ENCODE measurements at regions not wholly inside any gene's neighbourhood (a gene's known extent, or its start where the extent isn't known, plus 50 kb on each side); places are given as distances from the start of the nearest gene placed in this dataset.

DNA sequence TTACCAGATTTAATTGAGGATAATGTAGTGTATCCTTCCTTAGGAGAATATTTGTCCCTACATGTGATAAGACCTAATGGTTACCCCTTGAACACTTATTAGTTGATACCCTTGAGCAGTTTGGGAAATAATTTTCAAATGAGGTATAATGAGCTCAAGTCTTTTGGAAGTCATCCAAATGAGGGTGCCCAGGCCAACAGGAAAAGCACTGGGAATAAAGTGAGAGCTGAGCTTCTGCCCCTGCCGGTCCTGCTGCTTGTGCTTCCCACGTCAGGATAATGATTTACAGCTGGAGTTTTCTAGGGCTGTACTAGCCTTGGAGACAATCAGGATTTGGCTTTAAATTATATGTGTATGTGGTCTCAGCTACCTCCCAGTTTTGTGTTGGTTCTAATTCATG is 178.8 kb upstream of the FRMD6 start:
- TF ChIP-seq POLR2AphosphoS5 (IDR thresholded peaks at IDR 0.05; ENCODE audit: low read depth) (no peak), CREB1 (CRISPR knock-in tag; IDR thresholded peaks at IDR 0.05; ENCODE audit: low read depth) (no peak), EZH2 (IDR thresholded peaks at IDR 0.05; ENCODE audit: low read depth, unreplicated experiment) (no peak), ZNF114 (CRISPR knock-in tag; IDR thresholded peaks at IDR 0.05) (no peak), NANOG (IDR thresholded peaks at IDR 0.05; ENCODE audit: borderline replicate concordance) (no peak), EZH2phosphoT487 (IDR thresholded peaks at IDR 0.05; ENCODE audit: unreplicated experiment) (no peak), JUNB (IDR thresholded peaks at IDR 0.05; ENCODE audit: unreplicated experiment) (no peak)
- TF ChIP-seq, protein P1, sequence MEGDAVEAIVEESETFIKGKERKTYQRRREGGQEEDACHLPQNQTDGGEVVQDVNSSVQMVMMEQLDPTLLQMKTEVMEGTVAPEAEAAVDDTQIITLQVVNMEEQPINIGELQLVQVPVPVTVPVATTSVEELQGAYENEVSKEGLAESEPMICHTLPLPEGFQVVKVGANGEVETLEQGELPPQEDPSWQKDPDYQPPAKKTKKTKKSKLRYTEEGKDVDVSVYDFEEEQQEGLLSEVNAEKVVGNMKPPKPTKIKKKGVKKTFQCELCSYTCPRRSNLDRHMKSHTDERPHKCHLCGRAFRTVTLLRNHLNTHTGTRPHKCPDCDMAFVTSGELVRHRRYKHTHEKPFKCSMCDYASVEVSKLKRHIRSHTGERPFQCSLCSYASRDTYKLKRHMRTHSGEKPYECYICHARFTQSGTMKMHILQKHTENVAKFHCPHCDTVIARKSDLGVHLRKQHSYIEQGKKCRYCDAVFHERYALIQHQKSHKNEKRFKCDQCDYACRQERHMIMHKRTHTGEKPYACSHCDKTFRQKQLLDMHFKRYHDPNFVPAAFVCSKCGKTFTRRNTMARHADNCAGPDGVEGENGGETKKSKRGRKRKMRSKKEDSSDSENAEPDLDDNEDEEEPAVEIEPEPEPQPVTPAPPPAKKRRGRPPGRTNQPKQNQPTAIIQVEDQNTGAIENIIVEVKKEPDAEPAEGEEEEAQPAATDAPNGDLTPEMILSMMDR (conservative IDR thresholded peaks at IDR 0.05; ENCODE audit: low read depth in 2 of 2), result no peak
- TF ChIP-seq, protein P2, sequence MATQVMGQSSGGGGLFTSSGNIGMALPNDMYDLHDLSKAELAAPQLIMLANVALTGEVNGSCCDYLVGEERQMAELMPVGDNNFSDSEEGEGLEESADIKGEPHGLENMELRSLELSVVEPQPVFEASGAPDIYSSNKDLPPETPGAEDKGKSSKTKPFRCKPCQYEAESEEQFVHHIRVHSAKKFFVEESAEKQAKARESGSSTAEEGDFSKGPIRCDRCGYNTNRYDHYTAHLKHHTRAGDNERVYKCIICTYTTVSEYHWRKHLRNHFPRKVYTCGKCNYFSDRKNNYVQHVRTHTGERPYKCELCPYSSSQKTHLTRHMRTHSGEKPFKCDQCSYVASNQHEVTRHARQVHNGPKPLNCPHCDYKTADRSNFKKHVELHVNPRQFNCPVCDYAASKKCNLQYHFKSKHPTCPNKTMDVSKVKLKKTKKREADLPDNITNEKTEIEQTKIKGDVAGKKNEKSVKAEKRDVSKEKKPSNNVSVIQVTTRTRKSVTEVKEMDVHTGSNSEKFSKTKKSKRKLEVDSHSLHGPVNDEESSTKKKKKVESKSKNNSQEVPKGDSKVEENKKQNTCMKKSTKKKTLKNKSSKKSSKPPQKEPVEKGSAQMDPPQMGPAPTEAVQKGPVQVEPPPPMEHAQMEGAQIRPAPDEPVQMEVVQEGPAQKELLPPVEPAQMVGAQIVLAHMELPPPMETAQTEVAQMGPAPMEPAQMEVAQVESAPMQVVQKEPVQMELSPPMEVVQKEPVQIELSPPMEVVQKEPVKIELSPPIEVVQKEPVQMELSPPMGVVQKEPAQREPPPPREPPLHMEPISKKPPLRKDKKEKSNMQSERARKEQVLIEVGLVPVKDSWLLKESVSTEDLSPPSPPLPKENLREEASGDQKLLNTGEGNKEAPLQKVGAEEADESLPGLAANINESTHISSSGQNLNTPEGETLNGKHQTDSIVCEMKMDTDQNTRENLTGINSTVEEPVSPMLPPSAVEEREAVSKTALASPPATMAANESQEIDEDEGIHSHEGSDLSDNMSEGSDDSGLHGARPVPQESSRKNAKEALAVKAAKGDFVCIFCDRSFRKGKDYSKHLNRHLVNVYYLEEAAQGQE (IDR thresholded peaks at IDR 0.05; ENCODE audit: unreplicated experiment), result no peak
- TF ChIP-seq, protein P3, sequence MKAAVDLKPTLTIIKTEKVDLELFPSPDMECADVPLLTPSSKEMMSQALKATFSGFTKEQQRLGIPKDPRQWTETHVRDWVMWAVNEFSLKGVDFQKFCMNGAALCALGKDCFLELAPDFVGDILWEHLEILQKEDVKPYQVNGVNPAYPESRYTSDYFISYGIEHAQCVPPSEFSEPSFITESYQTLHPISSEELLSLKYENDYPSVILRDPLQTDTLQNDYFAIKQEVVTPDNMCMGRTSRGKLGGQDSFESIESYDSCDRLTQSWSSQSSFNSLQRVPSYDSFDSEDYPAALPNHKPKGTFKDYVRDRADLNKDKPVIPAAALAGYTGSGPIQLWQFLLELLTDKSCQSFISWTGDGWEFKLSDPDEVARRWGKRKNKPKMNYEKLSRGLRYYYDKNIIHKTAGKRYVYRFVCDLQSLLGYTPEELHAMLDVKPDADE (IDR thresholded peaks at IDR 0.05), result no peak
- TF ChIP-seq, protein P4, sequence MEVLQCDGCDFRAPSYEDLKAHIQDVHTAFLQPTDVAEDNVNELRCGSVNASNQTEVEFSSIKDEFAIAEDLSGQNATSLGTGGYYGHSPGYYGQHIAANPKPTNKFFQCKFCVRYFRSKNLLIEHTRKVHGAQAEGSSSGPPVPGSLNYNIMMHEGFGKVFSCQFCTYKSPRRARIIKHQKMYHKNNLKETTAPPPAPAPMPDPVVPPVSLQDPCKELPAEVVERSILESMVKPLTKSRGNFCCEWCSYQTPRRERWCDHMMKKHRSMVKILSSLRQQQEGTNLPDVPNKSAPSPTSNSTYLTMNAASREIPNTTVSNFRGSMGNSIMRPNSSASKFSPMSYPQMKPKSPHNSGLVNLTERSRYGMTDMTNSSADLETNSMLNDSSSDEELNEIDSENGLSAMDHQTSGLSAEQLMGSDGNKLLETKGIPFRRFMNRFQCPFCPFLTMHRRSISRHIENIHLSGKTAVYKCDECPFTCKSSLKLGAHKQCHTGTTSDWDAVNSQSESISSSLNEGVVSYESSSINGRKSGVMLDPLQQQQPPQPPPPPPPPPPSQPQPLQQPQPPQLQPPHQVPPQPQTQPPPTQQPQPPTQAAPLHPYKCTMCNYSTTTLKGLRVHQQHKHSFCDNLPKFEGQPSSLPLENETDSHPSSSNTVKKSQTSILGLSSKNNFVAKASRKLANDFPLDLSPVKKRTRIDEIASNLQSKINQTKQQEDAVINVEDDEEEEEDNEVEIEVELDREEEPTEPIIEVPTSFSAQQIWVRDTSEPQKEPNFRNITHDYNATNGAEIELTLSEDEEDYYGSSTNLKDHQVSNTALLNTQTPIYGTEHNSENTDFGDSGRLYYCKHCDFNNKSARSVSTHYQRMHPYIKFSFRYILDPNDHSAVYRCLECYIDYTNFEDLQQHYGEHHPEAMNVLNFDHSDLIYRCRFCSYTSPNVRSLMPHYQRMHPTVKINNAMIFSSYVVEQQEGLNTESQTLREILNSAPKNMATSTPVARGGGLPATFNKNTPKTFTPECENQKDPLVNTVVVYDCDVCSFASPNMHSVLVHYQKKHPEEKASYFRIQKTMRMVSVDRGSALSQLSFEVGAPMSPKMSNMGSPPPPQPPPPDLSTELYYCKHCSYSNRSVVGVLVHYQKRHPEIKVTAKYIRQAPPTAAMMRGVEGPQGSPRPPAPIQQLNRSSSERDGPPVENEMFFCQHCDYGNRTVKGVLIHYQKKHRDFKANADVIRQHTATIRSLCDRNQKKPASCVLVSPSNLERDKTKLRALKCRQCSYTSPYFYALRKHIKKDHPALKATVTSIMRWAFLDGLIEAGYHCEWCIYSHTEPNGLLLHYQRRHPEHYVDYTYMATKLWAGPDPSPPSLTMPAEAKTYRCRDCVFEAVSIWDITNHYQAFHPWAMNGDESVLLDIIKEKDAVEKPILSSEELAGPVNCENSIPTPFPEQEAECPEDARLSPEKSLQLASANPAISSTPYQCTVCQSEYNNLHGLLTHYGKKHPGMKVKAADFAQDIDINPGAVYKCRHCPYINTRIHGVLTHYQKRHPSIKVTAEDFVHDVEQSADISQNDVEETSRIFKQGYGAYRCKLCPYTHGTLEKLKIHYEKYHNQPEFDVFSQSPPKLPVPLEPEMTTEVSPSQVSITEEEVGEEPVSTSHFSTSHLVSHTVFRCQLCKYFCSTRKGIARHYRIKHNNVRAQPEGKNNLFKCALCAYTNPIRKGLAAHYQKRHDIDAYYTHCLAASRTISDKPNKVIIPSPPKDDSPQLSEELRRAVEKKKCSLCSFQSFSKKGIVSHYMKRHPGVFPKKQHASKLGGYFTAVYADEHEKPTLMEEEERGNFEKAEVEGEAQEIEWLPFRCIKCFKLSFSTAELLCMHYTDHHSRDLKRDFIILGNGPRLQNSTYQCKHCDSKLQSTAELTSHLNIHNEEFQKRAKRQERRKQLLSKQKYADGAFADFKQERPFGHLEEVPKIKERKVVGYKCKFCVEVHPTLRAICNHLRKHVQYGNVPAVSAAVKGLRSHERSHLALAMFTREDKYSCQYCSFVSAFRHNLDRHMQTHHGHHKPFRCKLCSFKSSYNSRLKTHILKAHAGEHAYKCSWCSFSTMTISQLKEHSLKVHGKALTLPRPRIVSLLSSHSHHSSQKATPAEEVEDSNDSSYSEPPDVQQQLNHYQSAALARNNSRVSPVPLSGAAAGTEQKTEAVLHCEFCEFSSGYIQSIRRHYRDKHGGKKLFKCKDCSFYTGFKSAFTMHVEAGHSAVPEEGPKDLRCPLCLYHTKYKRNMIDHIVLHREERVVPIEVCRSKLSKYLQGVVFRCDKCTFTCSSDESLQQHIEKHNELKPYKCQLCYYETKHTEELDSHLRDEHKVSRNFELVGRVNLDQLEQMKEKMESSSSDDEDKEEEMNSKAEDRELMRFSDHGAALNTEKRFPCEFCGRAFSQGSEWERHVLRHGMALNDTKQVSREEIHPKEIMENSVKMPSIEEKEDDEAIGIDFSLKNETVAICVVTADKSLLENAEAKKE (CRISPR knock-in tag; IDR thresholded peaks at IDR 0.05), result no peak
